KOPT-K1 (cell line): ENCODE measurements at regions not wholly inside any gene's neighbourhood (a gene's known extent, or its start where the extent isn't known, plus 50 kb on each side); places are given as distances from the start of the nearest gene placed in this dataset.
A peak's percentile ranks its signal among the peaks of the same experiment; 100 is the strongest.

ENCODE experiments used
- H3K27ac ChIP-seq: fragments of 200-600 bp; sonication (generic); 2 replicates; pipeline ENCODE4 v1.5.1; 2016; ENCODE audit warnings: antibody characterized with exemption, mild to moderate bottlenecking, low read depth, low read length; ENCODE audit not compliant: poor library complexity, severe bottlenecking
- H3K36me3 ChIP-seq: fragments of 200-600 bp; sonication (generic); 2 replicates; pipeline ENCODE4 v1.5.1; 2017; ENCODE audit warnings: antibody characterized with exemption, mild to moderate bottlenecking, low read length, moderate library complexity; ENCODE audit not compliant: insufficient read depth
- H3K9me3 ChIP-seq: fragments of 200-600 bp; sonication (generic); 2 replicates; pipeline ENCODE4 v1.5.1; 2017; ENCODE audit warnings: antibody characterized with exemption, low read length, mild to moderate bottlenecking; ENCODE audit not compliant: insufficient read depth, poor library complexity, severe bottlenecking

GRCh38 chr10:124160943-124161582, 67.7 kb upstream of the CHST15 start:
- no peaks in the 10 kb centered on the region for H3K36me3 ChIP-seq
- H3K9me3 ChIP-seq = peaks cover 15% of the 10 kb centered on the region
- H3K27ac ChIP-seq = peak overlapping the region; percentile 48

- H3K9me3 ChIP-seq = peaks cover 15% of the 10 kb centered on the region
- H3K27ac ChIP-seq = peak overlapping the region; percentile 48
- no peaks in the 10 kb centered on the region for H3K36me3 ChIP-seq
These were observed 66.8 kb upstream of the CHST15 start for GRCh38 chr10:124160176-124160575.

- Histone ChIP-seq H3K9me3 (peaks cover 15% of the 10 kb centered on the region), H3K36me3 (no peaks in the 10 kb centered on the region), H3K27ac (no peak overlapping the region)
These were observed 65.8 kb upstream of the CHST15 start for GRCh38 chr10:124159153-124159552.

- H3K9me3 ChIP-seq = peaks cover 15% of the 10 kb centered on the region
- H3K36me3 ChIP-seq = no peaks in the 10 kb centered on the region
- H3K27ac ChIP-seq = no peak overlapping the region
These were observed 65.2 kb upstream of the CHST15 start for GRCh38 chr10:124158592-124158991.

GRCh38 chr10:124157271-124157681, 63.9 kb upstream of the CHST15 start:
- Histone ChIP-seq H3K36me3 (no peaks in the 10 kb centered on the region), H3K9me3 (peaks cover 15% of the 10 kb centered on the region), H3K27ac (no peak overlapping the region)

GRCh38 chr10:124156524-124157260, 63.3 kb upstream of the CHST15 start:
- Histone ChIP-seq H3K36me3 (no peaks in the 10 kb centered on the region), H3K27ac (no peak overlapping the region), H3K9me3 (peaks cover 15% of the 10 kb centered on the region)

GRCh38 chr10:124155781-124156435, 62.5 kb upstream of the CHST15 start:
- Histone ChIP-seq H3K27ac (no peak overlapping the region), H3K9me3 (peaks cover 15% of the 10 kb centered on the region), H3K36me3 (no peaks in the 10 kb centered on the region)

GRCh38 chr10:124153023-124153826, 59.8 kb upstream of the CHST15 start:
- no peaks in the 10 kb centered on the region for H3K36me3 ChIP-seq
- H3K27ac ChIP-seq = peak overlapping the region; percentile 62
- peaks cover 10% of the 10 kb centered on the region for H3K9me3 ChIP-seq

- no peaks in the 10 kb centered on the region for H3K36me3 ChIP-seq
- peaks cover 3% of the 10 kb centered on the region for H3K9me3 ChIP-seq
- peak overlapping the region; percentile 62 for H3K27ac ChIP-seq
These were observed 59.0 kb upstream of the CHST15 start for GRCh38 chr10:124152139-124153022.

- Histone ChIP-seq H3K27ac (peak overlapping the region; percentile 62), H3K36me3 (no peaks in the 10 kb centered on the region), H3K9me3 (no peaks in the 10 kb centered on the region)
These were observed 58.2 kb upstream of the CHST15 start for GRCh38 chr10:124151466-124152095.

GRCh38 chr10:124150807-124151417, 57.5 kb upstream of the CHST15 start:
- H3K27ac ChIP-seq = peak overlapping the region; percentile 62

GRCh38 chr10:124150189-124150806, 56.9 kb upstream of the CHST15 start:
- H3K9me3 ChIP-seq = no peaks in the 10 kb centered on the region
- peak overlapping the region; percentile 62 for H3K27ac ChIP-seq

More at GRCh38 chr10:124150807-124151417, 57.5 kb upstream of the CHST15 start:
- Histone ChIP-seq H3K36me3 (no peaks in the 10 kb centered on the region), H3K9me3 (no peaks in the 10 kb centered on the region)

More at GRCh38 chr10:124150189-124150806, 56.9 kb upstream of the CHST15 start:
- H3K36me3 ChIP-seq = no peaks in the 10 kb centered on the region
